ENCODE measurements at regions not wholly inside any gene's neighbourhood (a gene's known extent, or its start where the extent isn't known, plus 50 kb on each side); places are given as distances from the start of the nearest gene placed in this dataset.

DNA sequence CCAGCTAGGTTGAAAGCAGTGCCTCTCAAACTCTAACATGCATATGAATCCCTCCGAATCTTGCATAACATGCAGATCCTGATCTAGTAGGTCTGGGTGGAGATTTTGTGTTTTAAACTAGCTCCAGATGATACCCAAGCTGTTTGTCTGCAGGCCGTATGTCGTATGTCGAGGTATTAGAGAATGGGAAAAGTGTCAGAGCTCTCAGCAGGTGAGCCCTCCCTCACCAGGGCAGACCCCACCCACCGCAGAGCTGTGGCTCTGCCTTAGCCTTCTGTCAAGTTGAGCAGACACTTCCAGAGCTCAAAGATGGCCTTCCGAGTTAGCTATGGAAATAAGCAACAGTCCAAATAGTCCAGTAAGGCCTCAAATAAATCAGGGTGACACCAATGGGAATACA is 83.2 kb upstream of the MAP3K1 start:
- TF ChIP-seq, protein P1, sequence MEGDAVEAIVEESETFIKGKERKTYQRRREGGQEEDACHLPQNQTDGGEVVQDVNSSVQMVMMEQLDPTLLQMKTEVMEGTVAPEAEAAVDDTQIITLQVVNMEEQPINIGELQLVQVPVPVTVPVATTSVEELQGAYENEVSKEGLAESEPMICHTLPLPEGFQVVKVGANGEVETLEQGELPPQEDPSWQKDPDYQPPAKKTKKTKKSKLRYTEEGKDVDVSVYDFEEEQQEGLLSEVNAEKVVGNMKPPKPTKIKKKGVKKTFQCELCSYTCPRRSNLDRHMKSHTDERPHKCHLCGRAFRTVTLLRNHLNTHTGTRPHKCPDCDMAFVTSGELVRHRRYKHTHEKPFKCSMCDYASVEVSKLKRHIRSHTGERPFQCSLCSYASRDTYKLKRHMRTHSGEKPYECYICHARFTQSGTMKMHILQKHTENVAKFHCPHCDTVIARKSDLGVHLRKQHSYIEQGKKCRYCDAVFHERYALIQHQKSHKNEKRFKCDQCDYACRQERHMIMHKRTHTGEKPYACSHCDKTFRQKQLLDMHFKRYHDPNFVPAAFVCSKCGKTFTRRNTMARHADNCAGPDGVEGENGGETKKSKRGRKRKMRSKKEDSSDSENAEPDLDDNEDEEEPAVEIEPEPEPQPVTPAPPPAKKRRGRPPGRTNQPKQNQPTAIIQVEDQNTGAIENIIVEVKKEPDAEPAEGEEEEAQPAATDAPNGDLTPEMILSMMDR (IDR thresholded peaks at IDR 0.05): no peak
- no peak for TF ChIP-seq POLR2A (IDR thresholded peaks at IDR 0.05; ENCODE audit: low read depth)
- no peak for TF ChIP-seq POLR2AphosphoS5 (IDR thresholded peaks at IDR 0.05)
